NT2/D1 (cell line): ENCODE measurements at regions not wholly inside any gene's neighbourhood (a gene's known extent, or its start where the extent isn't known, plus 50 kb on each side); places are given as distances from the start of the nearest gene placed in this dataset.
"Not testable (repeated sequence)": the region's sequence is repeated elsewhere in the genome, so short reads cannot be mapped to it uniquely, and the experiment has no call there.

Experiments used
- DNase-seq: peaks from one replicate; pipeline ENCODE4 v3.0.0-alpha.2; 2011; ENCODE audit warnings: low read depth, low spot score
- H3K27me3 ChIP-seq: 2 replicates; pipeline ENCODE4 v1.6.0; 2011; ENCODE audit warnings: mild to moderate bottlenecking; ENCODE audit not compliant: insufficient read length, insufficient read depth
- H3K36me3 ChIP-seq: 2 replicates; pipeline ENCODE4 v1.6.1; 2011; ENCODE audit warnings: mild to moderate bottlenecking, low read length, mixed read lengths; ENCODE audit not compliant: insufficient read depth, insufficient read length
- H3K4me1 ChIP-seq: 2 replicates; pipeline ENCODE4 v1.5.1; 2011; ENCODE audit not compliant: insufficient read depth, insufficient read length
- H3K4me3 ChIP-seq: 2 replicates; pipeline ENCODE4 v1.5.1; 2011; ENCODE audit warnings: low read depth; ENCODE audit not compliant: insufficient read length
- H3K9ac ChIP-seq: 2 replicates; pipeline ENCODE4 v1.6.0; 2011; ENCODE audit warnings: low read depth; ENCODE audit not compliant: insufficient read length
- H3K9me3 ChIP-seq: 2 replicates; pipeline ENCODE4 v1.5.1; 2011; ENCODE audit warnings: mild to moderate bottlenecking, low read length; ENCODE audit not compliant: insufficient read depth
- SUZ12 ChIP-seq: IDR thresholded peaks from 2 replicates; pipeline ENCODE4 v1.6.1; 2011; ENCODE audit not compliant: insufficient read length, insufficient read depth; ENCODE audit errors: extremely low read depth
- YY1 ChIP-seq: IDR thresholded peaks from 2 replicates; pipeline ENCODE4 v1.6.1; 2011; ENCODE audit not compliant: insufficient read length, insufficient read depth
- ZNF274 ChIP-seq: IDR thresholded peaks from 2 replicates; pipeline ENCODE4 v1.6.1; 2011; ENCODE audit warnings: mild to moderate bottlenecking, low read depth, low read length

- H3K9me3 ChIP-seq = no peaks in the 10 kb centered on the region
- H3K36me3 ChIP-seq = no peaks in the 10 kb centered on the region
- H3K9ac ChIP-seq = no peak overlapping the region
- no peaks in the 10 kb centered on the region for H3K27me3 ChIP-seq
- no peak overlapping the region for H3K4me3 ChIP-seq
- H3K4me1 ChIP-seq = no peaks in the 10 kb centered on the region
- TF ChIP-seq ZNF274 (no peak), YY1 (no peak), SUZ12 (no peak)
- DNase-seq = no peak
Observed at GRCh38 chr4:103292959-103293358, 94.8 kb upstream of the CENPE start.

GRCh38 chr4:103292373-103292772 lies 94.2 kb upstream of the CENPE start:
- H3K9ac ChIP-seq = no peak overlapping the region
- no peaks in the 10 kb centered on the region for H3K4me1 ChIP-seq
- DNase-seq = no peak
- no peak overlapping the region for H3K4me3 ChIP-seq
- no peaks in the 10 kb centered on the region for H3K9me3 ChIP-seq
- H3K36me3 ChIP-seq = no peaks in the 10 kb centered on the region
- no peaks in the 10 kb centered on the region for H3K27me3 ChIP-seq
- no peak for TF ChIP-seq SUZ12
- no peak for TF ChIP-seq YY1
- TF ChIP-seq ZNF274 = no peak

- no peak overlapping the region for H3K4me3 ChIP-seq
- TF ChIP-seq ZNF274 = no peak
- TF ChIP-seq SUZ12 = no peak
- peaks cover 4% of the 10 kb centered on the region for H3K36me3 ChIP-seq
- H3K9me3 ChIP-seq = peaks cover 9% of the 10 kb centered on the region; the same call in 1 of the 2 replicates
- H3K9ac ChIP-seq = no peak overlapping the region
- DNase-seq = no peak
- H3K27me3 ChIP-seq = no peaks in the 10 kb centered on the region
- no peaks in the 10 kb centered on the region for H3K4me1 ChIP-seq
Observed at GRCh38 chr4:103289186-103289585, 91.0 kb upstream of the CENPE start.

GRCh38 chr4:103272174-103272573 lies 74.0 kb upstream of the CENPE start:
- no peak for DNase-seq
- TF ChIP-seq YY1 (no peak), ZNF274 (no peak), SUZ12 (no peak)
- no peaks in the 10 kb centered on the region for H3K36me3 ChIP-seq
- H3K9ac ChIP-seq = no peak overlapping the region
- H3K4me3 ChIP-seq = no peak overlapping the region
- no peaks in the 10 kb centered on the region for H3K27me3 ChIP-seq
- H3K9me3 ChIP-seq = no peaks in the 10 kb centered on the region
- no peaks in the 10 kb centered on the region for H3K4me1 ChIP-seq

- no peak for DNase-seq
Observed at GRCh38 chr4:103268746-103269145, 70.6 kb upstream of the CENPE start.

GRCh38 chr4:103264905-103265304 lies 66.8 kb upstream of the CENPE start:
- DNase-seq = no peak
- Histone ChIP-seq H3K36me3 (no peaks in the 10 kb centered on the region), H3K9ac (no peak overlapping the region), H3K4me3 (no peak overlapping the region), H3K4me1 (no peaks in the 10 kb centered on the region), H3K9me3 (no peaks in the 10 kb centered on the region), H3K27me3 (no peaks in the 10 kb centered on the region)
- TF ChIP-seq SUZ12 = no peak
- no peak for TF ChIP-seq YY1
- no peak for TF ChIP-seq ZNF274

More at GRCh38 chr4:103268746-103269145, 70.6 kb upstream of the CENPE start:
- Histone ChIP-seq H3K36me3 (no peaks in the 10 kb centered on the region), H3K27me3 (no peaks in the 10 kb centered on the region), H3K4me3 (no peak overlapping the region), H3K4me1 (no peaks in the 10 kb centered on the region), H3K9ac (no peak overlapping the region), H3K9me3 (no peaks in the 10 kb centered on the region)
- TF ChIP-seq SUZ12 (no peak), YY1 (no peak), ZNF274 (no peak)

GRCh38 chr4:103256068-103256467 lies 57.9 kb upstream of the CENPE start:
- H3K36me3 ChIP-seq, H3K27me3 ChIP-seq, DNase-seq, H3K9me3 ChIP-seq, H3K4me1 ChIP-seq, H3K9ac ChIP-seq: not testable (repeated sequence)
- H3K4me3 ChIP-seq = peak overlapping the region; percentile 40
- peak; percentile 42 for TF ChIP-seq YY1
